GM19372 (cell line): ENCODE measurements at regions not wholly inside any gene's neighbourhood (a gene's known extent, or its start where the extent isn't known, plus 50 kb on each side); places are given as distances from the start of the nearest gene placed in this dataset.

Source experiments
- ATAC-seq: cut with Tn5 transposase; IDR thresholded peaks from one replicate; pipeline ENCODE4 v1.9.1; 2021; ENCODE audit warnings: mild to moderate bottlenecking, low read depth, moderate library complexity; ENCODE audit not compliant: unreplicated experiment

GRCh38 chr2:235383272-235383843, 110.5 kb upstream of the AGAP1 start:
- no peak for ATAC-seq

GRCh38 chr2:235384624-235385023, 109.2 kb upstream of the AGAP1 start:
- ATAC-seq = no peak

GRCh38 chr2:235389626-235390025, 104.2 kb upstream of the AGAP1 start:
- no peak for ATAC-seq

DNA sequence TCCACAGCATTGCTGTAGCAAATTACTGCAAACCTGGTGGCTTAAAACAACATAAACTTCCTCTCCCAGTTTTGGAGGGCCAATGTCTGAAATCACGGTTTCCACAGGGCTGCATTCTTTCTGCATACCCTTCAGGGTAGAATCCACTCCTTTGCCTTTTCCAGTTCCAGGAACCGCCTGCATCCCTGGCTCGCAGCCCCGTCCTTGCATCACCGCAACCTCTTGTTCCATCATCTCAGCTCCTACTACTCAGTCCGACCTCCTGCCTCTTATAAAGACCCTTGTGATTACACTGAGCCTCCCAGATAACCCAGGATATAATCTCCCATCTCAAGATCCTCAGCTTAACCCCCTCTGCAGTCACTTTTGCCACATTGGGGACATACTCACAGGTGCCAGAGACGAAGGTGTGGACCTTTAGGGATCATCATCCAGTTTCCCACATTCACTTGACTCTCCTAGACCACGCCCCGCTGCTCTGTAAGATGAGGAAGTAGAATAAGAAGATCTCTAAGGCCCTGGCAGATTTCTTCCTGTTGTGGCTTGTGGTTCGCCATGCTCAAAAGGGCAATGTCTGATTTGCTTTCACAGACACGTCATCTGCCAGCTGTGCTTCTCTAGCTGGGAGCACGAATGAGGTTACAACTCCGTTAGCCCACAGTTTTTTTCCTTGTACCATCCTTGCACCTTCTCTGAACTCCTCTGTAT, 103.6 kb upstream of the AGAP1 start:
- peak; percentile 73 for ATAC-seq

GRCh38 chr2:235390816-235391194, 103.0 kb upstream of the AGAP1 start:
- ATAC-seq = no peak

- no peak for ATAC-seq
Measured at GRCh38 chr2:235391921-235392615, 101.8 kb upstream of the AGAP1 start.

GRCh38 chr2:235394278-235394828, 99.5 kb upstream of the AGAP1 start:
- no peak for ATAC-seq

GRCh38 chr2:235396071-235396846, 97.6 kb upstream of the AGAP1 start:
- no peak for ATAC-seq

- ATAC-seq = no peak
Measured at GRCh38 chr2:235398321-235398720, 95.5 kb upstream of the AGAP1 start.

DNA sequence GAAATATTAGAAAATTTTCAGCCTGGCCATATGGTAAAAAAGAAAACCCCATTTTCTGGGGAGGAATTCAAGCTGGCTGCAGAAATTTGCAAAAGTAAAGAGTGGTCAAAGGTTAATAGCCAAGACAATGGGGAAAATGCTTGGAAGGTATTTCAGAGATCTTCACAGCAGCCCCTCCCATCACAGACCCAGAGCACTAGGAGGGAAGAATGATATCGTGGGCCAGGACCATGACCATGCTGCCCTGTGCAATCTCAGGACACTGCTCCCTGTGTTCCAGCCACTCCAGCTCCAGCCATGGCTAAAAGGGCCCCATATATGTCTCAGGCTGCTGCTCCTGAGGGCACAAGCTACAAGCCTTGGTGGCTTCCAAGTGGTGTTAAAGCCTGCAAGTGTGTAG, 93.9 kb upstream of the AGAP1 start:
- no peak for ATAC-seq

DNA sequence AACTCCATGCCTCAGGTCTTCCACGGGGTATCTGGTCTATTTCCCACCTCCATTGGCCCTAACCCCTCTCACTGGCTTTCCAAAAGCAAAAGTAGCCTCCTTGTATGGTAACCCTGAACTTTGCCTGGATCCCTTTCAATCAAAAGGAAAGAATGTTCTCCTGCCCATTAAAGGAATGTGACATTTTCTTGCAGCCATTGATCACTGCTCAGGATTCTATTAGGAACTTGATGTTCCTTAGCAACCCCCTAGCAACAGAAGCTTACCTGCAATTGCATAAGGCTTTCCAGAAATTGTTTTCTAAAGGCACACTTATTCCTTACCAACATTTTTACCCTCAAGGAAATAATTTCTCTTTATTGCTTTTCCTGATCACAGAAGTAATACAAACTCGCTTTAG, 91.4 kb upstream of the AGAP1 start:
- ATAC-seq = no peak

DNA sequence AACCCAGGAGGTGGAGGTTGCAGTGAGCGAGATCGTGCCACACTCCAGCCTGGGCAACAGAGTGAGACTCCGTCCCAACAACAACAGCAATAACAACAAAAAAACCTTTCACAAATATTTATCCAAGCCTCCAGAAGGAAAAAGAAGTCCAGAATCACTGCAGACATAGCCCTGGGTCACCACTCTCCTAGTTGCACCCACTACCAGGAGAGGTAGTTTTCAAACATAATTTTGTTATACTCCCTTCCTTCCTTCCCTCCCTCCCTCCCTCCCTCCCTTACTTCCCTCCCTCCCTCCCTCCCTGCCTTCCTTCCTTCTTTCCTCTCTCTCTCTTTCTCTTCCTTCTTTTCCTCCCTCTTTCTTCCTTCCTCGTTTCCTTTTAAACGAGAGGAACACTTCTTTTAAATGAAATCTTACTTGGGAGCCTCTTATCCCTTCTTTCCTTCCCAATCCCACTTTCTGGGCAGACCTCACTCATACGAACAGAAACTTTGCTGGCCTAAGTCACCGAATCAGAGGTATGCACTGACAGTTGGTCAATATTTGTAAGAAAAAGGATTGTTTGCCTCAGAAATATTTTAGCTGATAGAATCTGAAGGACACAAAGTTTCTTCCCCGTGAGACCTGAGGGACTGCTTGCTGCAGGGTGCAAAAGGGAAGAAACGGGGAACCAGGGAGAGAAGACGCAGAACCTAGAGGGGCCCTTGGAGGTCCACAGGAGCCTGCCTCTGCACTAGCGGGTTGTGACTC, 88.1 kb upstream of the AGAP1 start:
- ATAC-seq = no peak

DNA sequence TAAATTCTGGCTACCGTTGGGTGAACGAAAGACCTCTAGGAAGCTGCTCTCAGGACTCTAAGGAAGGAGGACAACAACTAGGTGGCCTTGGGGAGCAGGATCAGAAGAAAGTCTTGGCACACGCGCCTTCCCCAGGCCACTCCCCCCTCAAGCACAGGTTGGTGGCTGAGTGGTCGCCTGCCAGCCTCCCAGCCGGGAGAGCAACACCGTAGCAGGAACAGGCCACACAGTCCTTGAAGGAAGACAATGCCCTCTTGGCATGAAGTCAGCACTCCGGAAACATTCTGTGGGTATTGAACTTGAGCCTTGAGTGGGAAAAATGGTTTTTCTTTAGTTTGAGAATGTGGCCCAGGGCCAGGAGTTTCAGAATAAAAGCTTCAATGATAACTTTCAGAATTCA, 87.4 kb upstream of the AGAP1 start:
- no peak for ATAC-seq

DNA sequence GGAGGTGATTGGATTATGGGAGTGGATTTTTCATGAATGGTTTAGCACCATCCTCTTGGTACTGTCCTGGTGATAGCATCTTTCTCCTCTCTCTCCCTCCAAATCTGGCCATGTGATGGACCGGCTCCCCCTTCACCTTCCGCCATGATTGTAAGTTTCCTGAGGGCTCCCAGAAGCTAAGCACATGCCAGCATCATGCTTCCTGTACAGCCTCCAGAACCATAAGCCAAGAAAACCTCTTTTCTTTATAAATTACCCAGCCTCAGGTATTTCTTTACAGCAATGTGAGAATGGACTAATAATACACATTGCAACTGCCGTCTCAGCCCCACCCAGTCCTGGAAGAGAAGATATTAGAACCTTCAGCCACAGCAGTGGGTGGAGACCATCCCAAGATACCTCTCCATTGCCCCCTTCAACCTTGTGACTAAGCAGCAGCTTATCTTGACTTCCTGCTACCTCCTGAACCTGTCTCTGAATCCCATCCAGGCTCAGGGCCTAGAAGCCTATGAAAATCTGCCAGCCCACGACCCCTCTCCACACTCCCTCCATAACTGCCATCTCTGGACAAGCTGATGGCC, 81.8 kb upstream of the AGAP1 start:
- ATAC-seq = no peak

- no peak for ATAC-seq
Measured at GRCh38 chr2:235413064-235413463, 80.8 kb upstream of the AGAP1 start.

DNA sequence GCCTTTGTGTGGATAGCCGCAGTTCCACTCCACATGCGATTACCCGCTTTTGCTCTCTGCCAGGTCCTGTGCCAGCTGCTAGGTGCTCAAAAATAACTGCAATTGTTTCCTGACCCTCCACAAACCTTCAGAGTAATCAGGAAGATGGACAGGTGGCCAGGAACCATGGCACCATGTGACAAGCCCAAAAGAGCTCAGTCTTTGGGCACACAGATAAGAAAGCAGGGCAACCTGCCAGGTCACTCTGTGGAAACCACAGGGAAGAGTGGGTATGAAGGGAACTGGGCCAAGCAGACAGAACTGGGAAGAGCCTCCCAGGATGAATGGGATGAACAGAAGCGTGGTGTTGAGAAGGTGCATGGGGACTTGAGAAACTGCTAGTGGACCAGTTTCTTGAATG, 79.4 kb upstream of the AGAP1 start:
- ATAC-seq = no peak

- no peak for ATAC-seq
Measured at GRCh38 chr2:235416858-235417499, 76.9 kb upstream of the AGAP1 start.

GRCh38 chr2:235418918-235419317, 74.9 kb upstream of the AGAP1 start:
- no peak for ATAC-seq

- ATAC-seq = no peak
Measured at GRCh38 chr2:235419996-235420395, 73.8 kb upstream of the AGAP1 start.
